Body of pancreas (tissue), 4 donors: ENCODE measurements at regions not wholly inside any gene's neighbourhood (a gene's known extent, or its start where the extent isn't known, plus 50 kb on each side); places are given as distances from the start of the nearest gene placed in this dataset.

Source experiments
- POLR2A ChIP-seq, 3 donors: fragments of 450-650 bp; IDR thresholded peaks; one replicate each; pipeline ENCODE4 v1.6.1; 2016; ENCODE audit warnings: antibody characterized with exemption in 3 of 3, mild to moderate bottlenecking in 2 of 3
- TF ChIP-seq, protein P1 (sequence below), 7 experiments: fragments of 450-650 bp in 4 of 7; fragments of 200-600 bp in 3 of 7; sonication (generic) in 3 of 7; IDR thresholded peaks; one replicate each; pipeline ENCODE4 v1.5.1; 2016 to 2019; ENCODE audit warnings: antibody characterized with exemption in 7 of 7

GRCh38 chr13:85427416-85427815, 371.8 kb downstream of the SLITRK6 start:
- TF ChIP-seq, protein P1, sequence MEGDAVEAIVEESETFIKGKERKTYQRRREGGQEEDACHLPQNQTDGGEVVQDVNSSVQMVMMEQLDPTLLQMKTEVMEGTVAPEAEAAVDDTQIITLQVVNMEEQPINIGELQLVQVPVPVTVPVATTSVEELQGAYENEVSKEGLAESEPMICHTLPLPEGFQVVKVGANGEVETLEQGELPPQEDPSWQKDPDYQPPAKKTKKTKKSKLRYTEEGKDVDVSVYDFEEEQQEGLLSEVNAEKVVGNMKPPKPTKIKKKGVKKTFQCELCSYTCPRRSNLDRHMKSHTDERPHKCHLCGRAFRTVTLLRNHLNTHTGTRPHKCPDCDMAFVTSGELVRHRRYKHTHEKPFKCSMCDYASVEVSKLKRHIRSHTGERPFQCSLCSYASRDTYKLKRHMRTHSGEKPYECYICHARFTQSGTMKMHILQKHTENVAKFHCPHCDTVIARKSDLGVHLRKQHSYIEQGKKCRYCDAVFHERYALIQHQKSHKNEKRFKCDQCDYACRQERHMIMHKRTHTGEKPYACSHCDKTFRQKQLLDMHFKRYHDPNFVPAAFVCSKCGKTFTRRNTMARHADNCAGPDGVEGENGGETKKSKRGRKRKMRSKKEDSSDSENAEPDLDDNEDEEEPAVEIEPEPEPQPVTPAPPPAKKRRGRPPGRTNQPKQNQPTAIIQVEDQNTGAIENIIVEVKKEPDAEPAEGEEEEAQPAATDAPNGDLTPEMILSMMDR (IDR thresholded peaks at IDR 0.05) = no peak
- no peak for TF ChIP-seq POLR2A (IDR thresholded peaks at IDR 0.05)
